C1 segment of cervical spinal cord (tissue), 14 donors: ENCODE measurements at regions not wholly inside any gene's neighbourhood (a gene's known extent, or its start where the extent isn't known, plus 50 kb on each side); places are given as distances from the start of the nearest gene placed in this dataset.
"Not testable (repeated sequence)": the region's sequence is repeated elsewhere in the genome, so short reads cannot be mapped to it uniquely, and the experiment has no call there.

Experiments
- DNase-seq, 14 donors: peaks; one replicate each; lab custom pipeline; 2025; lab: John Stamatoyannopoulos, UW

DNA sequence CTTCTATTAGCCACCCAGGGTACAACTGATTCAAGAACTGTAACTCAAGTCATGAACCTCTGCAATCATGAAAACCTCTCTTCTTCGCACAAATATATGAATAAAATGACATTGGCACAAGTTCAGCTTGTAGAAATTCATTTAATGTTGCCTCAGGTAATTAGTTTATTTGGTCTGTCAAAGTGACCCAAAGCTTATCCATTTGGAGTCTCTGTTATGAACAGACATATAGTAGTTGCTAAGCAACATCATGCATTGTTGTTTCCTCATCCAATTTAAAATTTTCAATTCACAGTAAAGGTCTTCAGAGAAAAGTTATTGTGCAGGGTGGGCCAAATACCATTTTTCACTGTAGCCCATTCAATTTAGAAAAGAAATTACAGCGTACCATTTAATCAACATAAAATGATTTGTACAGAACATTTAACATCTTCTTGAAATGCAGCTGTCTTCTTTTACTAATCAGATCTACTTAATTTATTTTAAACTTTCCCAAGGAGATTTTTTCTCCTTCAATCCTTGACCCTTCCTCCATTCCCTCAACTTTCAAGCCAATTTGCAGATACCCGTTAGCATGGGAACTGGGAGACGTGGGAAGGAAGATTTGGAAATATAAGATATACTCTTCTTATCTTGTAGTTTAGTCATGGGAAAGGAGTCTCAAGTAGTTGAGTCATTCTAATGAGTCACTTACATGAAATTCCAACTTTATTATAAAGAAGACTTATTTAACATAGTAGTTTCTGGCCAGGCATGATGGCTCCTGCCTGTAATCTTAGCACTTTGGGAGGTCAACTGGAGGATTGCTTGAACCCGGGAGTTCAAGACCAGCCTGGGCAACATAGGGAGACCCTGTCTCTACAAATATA is 231.3 kb downstream of the ATPSCKMT start:
- DNase-seq, result no peak

DNA sequence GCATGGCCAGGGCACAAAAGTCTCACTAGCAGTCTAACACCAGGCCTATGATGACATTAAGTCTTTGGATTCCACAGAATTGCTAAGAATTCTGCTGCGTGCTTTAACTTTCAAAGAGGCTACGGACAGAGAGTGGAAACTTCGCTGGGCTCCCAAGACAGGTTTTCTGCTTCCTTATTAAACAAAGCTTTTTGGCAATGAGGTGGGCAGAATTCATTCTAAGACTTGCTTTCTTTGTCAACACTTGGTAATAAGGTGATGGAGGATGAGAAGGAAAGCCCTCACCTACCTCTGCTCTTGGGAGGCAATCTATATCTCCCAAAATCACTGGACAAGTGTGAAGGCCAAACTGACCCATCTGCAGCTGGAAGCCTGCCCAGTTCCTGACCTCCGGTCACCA is 231.9 kb downstream of the ATPSCKMT start:
- no peak for DNase-seq

DNA sequence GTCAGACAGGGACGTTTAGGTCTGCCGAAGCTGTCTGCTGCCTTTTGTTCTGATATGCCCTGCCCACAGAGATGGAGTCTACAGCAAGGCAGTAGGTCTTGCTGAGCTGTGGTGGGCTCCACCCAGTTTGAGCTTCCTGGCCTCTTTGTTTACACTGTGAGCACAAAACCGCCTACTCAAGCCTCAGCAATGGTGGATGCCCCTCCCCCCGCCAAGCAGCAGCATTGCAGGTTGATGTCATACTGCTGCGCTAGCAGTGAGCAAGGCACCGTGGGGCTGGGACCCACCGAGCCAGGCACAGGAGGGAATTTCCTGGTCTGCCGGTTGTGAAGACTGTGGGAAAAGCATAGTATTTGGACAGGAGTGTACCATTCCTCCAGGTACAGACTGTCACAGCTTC is 233.1 kb downstream of the ATPSCKMT start:
- DNase-seq, result not testable (repeated sequence)

DNA sequence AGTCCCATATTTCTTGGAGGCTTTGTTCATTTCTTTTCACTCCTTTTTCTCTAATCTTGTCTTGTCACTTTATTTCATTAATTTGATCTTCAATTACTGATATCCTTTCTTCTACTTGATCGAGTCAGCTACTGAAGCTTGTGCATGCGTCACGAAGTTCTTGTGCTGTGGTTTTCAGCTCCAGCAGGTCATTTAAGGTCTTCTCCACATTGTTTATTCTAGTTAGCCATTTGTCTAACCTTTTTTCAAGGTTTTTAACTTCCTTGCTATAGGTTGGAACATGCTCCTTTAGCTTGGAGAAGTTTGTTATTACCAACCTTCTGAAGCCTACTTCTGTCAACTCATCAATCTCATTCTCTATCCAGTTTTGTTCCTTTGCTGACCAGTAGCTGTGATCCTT is 234.0 kb downstream of the ATPSCKMT start:
- not testable (repeated sequence) for DNase-seq

DNA sequence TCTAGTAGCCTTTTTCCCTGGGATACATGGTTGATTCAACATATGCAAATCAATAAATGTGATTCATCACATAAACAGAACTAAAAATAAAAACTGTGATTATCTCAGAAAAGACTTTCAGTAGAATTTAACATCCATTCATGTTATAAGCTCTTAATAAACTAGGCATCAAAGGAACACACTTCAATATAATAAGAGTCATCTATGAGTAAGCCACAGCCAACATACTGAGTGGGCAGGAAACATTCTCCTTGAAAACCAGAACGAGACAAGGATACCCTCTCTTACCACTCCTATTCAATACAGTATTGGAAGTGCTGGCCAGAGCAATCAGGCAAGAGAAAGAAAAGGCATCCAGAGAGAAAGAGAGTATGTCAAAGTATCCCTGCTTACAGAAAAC is 239.9 kb downstream of the ATPSCKMT start:
- DNase-seq, result no peak

DNA sequence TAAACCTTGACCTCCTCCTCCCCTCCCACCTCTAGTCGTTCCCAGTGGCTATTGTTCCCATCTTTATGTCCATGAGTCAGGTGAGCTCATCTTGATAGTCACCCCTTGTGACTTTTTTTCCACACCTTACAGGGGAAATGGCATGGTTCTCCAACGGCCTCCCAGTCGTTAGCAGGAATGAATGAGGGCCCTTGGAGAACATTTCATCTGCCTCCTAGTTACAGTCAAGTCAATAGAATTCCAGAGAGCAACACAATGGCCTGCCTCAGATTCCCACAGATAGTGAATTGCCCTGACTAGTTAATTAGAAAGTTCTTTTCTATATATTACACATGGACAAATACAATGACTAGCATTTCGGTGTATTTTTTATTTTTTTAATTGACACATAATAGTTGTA is 262.6 kb downstream of the ATPSCKMT start:
- DNase-seq, result no peak

DNA sequence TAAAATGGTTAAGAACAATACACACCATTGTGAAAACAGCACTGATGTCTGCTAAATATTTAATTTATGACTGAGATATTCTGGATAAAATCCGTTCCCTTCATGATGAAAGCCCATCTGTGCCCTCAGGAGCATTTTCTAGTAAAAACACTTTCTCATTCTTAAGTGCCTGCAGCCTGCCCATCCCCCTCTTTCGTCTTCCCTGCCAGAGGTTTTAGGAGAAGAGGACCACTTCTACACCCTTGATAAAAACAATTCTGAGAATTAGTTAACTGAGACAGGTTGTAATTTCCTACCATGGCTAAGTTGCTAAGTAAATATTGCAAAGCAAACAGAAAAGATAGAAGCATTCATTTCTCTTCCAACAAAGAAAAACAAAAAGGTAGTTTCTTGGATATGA is 272.6 kb downstream of the ATPSCKMT start:
- DNase-seq, result no peak

DNA sequence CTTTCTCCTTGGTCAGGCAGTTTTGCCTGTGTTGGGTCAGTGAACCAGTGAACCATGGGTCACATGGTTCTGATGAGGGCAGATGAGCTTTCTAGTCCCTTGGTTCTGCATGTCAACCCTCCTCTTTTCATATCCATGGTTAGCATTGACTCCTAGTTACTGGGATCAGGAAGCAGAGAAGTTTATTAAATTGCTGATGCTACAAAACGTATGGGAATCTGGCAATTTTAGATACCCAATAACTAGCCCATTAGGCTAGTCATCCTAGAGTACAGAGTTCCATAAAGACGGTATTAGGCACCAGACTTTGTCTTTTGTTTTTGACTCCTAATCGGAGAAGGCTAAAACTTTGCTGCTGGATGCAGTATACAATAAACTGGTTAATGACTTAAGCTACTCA is 273.1 kb downstream of the ATPSCKMT start:
- no peak for DNase-seq

DNA sequence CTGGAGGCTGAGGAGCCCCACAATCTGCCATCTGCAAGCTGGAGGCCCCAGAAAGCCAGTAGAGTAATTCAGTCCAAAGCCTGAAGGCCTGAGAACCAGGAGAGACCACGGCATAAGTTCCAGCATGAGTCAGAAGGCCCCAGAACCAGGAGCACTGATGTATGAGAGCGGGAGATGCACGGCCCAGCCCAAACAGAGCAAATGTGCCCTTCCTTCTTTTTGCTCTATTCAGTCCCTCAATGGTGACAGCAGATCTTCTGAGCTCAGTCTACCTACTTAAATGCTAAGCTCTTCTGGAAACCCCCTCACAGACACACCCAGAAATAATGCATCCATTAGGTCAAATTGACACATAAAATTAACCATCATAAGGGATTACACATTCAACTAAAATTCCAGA is 277.6 kb downstream of the ATPSCKMT start:
- DNase-seq, result no peak

DNA sequence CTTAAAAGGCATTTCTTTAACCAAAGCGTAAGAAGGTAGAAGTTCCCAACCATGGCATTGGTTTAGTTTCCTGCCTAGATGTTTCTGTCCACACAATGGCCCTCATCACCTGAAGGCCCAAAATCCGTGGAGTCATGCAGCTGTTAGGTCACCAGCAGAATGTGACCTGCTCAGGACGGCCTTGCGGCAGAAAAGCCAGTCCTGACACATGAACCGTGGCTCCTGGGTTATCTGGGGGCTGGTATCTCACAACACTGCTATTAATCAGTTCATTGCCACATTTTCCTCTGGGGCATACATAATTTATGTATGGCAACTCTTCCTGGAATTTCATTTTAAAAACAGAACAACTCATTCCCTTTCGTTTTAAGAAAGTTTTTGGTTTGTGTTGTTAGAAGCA is 278.4 kb downstream of the ATPSCKMT start:
- DNase-seq, result no peak

DNA sequence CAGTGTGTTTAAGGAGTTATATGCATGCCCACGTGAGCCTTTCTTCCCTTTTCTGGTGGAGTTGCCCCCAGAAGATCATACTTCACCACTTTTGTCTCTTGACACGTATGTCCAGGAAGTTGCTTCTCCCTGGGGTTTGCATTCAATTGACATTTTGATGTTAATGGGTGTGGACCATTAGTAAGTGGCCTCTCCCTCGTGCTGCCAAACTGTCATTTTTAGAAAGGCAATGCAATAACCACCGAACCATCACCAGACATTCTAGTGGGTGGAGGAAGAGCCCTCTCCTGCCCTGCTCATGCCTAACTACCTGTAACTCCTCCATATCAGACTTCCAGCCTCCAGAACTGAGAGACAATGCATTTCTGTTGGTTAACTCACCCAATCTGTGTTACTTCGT is 290.8 kb downstream of the ATPSCKMT start:
- DNase-seq, result no peak

DNA sequence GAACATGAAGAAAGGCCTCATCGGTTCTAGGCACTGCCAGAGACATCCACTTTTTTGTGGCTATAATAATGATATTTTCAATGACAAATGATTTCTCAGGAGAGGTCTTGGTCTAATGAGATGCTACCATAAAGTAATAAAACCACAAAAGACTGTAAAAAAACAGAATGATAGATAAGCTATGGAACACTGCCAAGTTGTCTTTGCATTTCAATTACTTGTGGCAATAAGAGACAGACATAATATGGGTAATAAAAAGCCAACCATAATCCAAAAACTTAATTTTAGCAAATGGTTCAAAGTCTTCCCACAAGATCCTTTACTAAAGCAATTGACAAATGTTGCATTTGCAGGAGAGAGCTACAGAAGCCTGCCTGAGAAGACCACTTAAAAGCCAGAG is 292.5 kb downstream of the ATPSCKMT start:
- DNase-seq, result no peak

DNA sequence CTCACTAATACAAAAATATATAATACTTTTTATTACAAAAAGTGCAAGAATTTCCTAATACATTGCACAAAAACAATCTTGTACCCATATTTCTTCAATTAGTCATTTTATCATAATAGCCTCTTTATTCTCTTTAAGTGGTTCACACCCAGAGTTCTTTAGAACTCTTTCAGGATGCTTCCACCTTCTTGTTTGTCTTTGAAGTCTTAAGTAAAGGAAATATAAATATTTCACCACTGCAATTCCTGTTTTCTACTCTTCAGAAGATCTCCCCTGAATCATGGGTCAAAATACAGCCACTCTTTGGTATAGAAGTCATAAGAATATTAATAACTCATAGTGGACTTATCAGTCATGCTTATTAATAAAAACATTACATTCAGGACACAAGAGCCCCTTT is 293.0 kb downstream of the ATPSCKMT start:
- DNase-seq, result no peak

DNA sequence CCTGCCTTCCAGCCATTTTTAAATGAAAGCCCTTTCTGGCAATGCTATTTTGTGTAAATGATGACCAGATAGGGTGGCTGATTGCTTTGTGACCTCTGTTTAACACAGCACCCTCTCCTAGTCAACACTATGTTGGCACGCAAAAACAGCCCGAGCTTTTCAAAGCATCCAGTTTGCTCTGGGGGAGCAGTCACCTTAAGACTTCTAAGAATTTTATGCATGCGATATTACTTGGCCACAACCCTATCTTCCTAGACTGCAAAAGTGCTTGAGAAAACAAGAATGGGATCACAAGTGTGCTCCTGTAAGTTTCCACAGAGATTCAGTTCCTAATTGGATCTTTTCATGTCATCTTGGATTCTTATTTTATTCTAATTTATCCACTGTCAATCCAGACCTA is 294.1 kb downstream of the ATPSCKMT start:
- no peak for DNase-seq

DNA sequence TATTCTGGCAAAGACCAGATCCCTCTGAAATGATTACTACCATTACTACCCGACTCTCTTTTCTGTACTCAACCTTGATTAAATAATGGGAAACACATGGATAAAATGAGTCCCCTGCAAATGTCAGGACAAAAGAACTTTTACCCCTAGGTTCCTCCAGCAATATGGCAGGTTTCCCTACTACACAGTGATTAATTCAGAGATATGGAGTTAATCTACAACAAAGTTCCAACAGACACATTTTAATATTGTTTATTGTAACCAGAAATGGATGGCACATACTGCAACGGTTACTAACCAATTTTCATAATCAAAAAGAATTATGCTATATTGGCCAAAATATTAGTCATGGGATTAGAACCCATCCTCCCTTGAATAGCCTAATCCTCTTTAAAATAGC is 294.8 kb downstream of the ATPSCKMT start:
- DNase-seq, result no peak

DNA sequence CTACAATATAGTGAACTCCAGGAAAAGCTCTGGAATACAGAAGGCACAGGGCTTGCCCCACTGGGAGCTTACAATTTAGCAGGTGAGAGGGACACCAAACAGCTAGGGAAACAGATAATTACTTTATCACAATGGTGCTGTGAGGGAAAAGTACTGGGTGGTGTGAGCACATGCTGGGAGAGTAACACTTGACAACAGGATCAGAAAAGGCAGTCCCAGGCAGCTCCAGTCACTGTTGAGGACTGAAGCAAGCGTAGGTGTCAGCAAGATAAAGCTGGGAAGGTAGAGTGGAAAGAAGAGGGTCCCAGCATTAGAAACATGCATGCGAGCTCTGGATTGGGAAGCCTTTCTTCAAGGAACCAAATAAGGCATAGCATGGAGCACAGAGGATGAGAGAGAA is 296.0 kb downstream of the ATPSCKMT start:
- DNase-seq, result no peak

DNA sequence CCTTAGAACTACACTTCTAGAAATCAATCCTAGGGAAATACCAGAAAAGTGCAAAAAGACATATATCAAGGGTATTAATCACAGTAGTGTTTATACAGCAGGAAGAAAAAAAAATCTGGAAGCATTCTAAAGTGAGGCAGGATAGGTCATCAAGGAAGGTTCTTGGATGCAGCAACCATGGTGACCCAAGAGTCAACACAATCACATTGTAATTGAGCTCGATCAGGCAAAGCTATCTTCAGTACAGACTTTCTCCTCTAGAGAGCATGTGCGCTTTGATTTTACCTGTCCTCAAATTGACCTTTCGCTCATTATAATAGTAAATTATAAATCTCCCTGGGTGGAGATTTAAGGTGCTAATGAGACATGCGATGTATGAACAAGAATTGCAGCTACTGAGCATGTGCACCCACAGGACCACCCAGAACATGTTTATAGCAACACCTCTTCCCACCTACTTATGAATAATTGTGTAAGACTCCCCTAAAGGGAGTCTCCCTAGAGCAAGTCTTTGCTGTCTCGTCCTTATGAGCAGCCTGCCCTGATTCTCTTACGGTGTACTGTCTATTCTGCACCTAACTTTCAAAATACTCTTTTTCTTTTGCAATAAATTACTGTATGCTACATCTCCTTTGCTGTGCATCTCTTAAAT is 297.7 kb downstream of the ATPSCKMT start:
- no peak for DNase-seq

DNA sequence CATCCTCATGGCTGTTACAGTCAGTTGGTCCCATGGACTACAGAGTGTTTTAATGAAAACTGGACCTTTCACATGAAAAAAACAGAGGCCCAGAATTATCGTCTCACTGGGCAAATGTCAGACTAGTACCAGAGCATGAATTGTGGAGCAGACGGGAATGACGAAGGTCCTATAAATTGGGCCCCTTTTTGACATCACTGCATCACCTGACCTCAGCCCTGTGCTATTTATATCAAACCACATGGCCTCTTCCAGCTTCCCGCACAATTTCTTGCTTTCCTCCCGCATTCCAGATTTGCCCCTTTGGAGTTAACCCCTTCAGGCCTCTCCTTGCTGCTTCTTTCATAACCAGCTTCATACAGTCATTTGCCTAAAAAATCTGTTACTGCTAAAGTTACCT is 301.7 kb downstream of the ATPSCKMT start:
- DNase-seq, result peak in 1 of 14 donors; percentile 15

DNA sequence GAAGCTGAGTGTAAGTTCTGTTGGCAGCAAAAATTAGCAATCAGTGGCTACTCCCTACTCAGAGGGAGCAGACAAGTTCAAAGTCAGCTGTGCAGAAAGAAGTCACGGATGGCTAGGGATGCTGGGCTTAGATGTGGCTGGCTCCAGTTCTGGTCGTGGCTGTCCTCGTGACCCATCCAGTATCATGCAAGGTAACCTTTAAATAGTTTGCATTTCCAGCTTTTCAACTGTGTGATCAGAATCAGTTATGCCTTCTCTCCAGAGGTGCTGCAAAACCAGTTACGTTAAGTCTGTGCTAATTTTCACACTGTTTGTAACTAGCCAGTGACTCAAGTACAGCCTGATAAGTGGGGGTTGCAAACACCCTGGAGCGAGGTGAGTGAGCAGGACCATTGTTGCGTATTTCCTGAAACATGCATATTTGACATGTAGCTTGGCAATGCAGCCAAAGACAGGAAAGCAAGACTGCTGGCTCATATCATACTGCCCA is 302.4 kb downstream of the ATPSCKMT start:
- peak in 1 of 14 donors; percentile 1 for DNase-seq

DNA sequence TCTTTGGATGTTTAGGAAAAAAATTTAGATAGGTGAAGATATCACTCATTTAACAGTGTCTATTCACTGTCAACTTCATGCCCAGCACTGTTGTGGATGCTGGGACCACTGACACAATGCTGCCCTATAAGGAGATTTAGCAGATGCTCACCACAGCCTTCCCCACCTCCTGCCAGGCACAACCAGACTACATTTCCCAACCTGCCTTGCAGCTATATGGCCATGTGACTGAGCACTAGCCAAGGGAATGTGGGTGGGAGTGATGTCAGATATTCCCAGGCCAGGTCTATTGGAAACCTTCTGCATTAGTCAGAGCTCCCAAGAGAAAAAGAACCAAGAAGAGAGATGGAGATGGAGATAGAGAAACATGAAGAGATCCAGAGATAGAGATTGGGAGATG is 302.6 kb upstream of the TAS2R1 start:
- no peak for DNase-seq

DNA sequence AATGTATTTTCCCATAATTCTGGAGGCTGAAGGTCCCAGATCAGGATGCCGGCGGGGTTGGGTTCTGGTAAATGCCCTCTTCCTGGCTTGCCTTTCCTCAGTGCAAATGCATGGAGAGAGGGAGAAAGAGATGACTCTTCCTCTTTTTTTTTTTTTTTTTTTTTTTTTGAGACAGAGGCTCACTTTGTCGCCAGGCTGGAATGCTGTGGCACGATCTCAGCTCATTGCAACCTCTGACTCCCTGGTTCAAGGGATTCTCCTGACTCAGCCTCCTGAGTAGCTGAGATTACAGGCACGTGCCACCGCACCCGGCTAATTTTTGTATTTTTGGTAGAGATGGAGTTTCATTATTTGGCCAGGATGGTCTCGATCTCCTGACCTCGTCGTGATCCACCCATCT is 300.0 kb upstream of the TAS2R1 start:
- no peak for DNase-seq

DNA sequence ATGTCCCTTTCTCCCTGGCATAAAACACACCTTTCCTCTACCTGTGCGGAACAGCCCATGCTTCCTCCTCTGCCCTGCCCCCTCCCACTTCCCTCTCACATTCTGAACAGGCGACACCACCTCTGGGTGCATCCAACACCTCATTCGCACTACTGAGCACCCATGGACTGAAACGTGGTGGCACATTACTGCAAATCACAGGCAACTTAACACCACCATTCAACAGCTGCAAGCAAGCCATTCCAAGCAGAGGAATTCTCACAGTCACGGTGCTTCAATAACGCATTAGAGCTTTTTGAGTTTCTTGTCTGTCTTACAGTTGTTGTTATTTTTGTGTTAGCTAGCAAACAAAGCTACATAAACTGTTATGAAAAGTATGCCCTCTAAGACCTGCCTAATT is 298.2 kb upstream of the TAS2R1 start:
- no peak for DNase-seq

DNA sequence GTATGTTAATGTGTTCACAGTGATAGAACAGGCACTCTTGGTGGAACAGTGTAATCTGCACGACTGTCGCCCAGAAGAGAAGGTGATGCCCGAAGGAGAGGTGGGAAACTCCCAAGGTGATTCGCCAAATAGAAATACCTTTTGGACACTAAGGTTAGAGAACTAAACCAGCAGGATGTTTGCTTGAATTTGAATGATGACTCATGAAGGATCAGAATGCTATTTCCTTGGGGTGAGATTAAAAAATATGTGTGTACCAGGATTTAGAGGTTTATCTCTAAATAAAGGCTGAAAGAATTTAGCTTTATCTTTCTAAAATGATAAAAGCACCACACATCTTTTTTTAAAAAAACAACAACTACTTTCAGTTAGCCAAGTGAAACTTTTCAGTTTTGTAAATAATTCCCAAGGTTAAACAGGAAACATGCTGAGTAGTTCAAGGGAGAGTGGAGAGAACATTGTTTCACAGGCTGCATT is 297.4 kb upstream of the TAS2R1 start:
- no peak for DNase-seq
